ENCODE measurements at regions not wholly inside any gene's neighbourhood (a gene's known extent, or its start where the extent isn't known, plus 50 kb on each side); places are given as distances from the start of the nearest gene placed in this dataset.

GRCh38 chr15:87528873-87529272 is 727.7 kb downstream of the NTRK3 start:
- no peaks in the 10 kb centered on the region for H3F3A ChIP-seq (ENCODE audit: insufficient read depth, low read length, poor library complexity, severe bottlenecking)
- H4K20me1 ChIP-seq (ENCODE audit: insufficient read depth): no peaks in the 10 kb centered on the region
- H3K4me3 ChIP-seq (ENCODE audit: low read length): no peak overlapping the region
- H3K9me2 ChIP-seq (ENCODE audit: insufficient read depth, low read length): no peaks in the 10 kb centered on the region
- no peak overlapping the region for H3K27ac ChIP-seq (ENCODE audit: low read length)
- H3K36me3 ChIP-seq (ENCODE audit: insufficient read depth, low read length): no peaks in the 10 kb centered on the region
- no peaks in the 10 kb centered on the region for H3K27me3 ChIP-seq (ENCODE audit: insufficient read depth, low read depth, low read length)
- TF ChIP-seq MXI1 (conservative IDR thresholded peaks at IDR 0.05; ENCODE audit: poor library complexity, severe bottlenecking) (no peak), CTCF (IDR thresholded peaks at IDR 0.05; ENCODE audit: poor library complexity, severe bottlenecking) (no peak), EZH2 (IDR thresholded peaks at IDR 0.05; ENCODE audit: borderline replicate concordance, insufficient read depth, low read length, poor library complexity, severe bottlenecking) (no peak), RAD21 (conservative IDR thresholded peaks at IDR 0.05) (no peak), POLR2AphosphoS5 (IDR thresholded peaks at IDR 0.05) (no peak), EP300 (conservative IDR thresholded peaks at IDR 0.05; ENCODE audit: poor library complexity, severe bottlenecking) (no peak), SMC3 (conservative IDR thresholded peaks at IDR 0.05; ENCODE audit: poor library complexity) (no peak), TAF1 (IDR thresholded peaks at IDR 0.05; ENCODE audit: low read depth) (no peak), REST (IDR thresholded peaks at IDR 0.05; ENCODE audit: borderline replicate concordance) (no peak)
- H2AFZ ChIP-seq (ENCODE audit: low read depth, low read length): no peak overlapping the region
- no peaks in the 10 kb centered on the region for H3K79me2 ChIP-seq (replicated peaks; ENCODE audit: insufficient read depth, low read length)
- H3K9ac ChIP-seq (ENCODE audit: low read length): no peak overlapping the region
- peaks cover 4% of the 10 kb centered on the region for H3K9me3 ChIP-seq (ENCODE audit: low read length)
- no peak overlapping the region for H3K4me2 ChIP-seq (ENCODE audit: low read length)

- H3K27me3 ChIP-seq (ENCODE audit: insufficient read depth, low read depth, low read length): no peaks in the 10 kb centered on the region
- H3K9ac ChIP-seq (ENCODE audit: low read length): no peak overlapping the region
- H3K4me3 ChIP-seq (ENCODE audit: low read length): no peak overlapping the region
- H3K27ac ChIP-seq (ENCODE audit: low read length): no peak overlapping the region
- no peaks in the 10 kb centered on the region for H3F3A ChIP-seq (ENCODE audit: insufficient read depth, low read length, poor library complexity, severe bottlenecking)
- no peaks in the 10 kb centered on the region for H3K79me2 ChIP-seq (replicated peaks; ENCODE audit: insufficient read depth, low read length)
- H3K4me2 ChIP-seq (ENCODE audit: low read length): no peak overlapping the region
- H2AFZ ChIP-seq (ENCODE audit: low read depth, low read length): no peak overlapping the region
- H3K36me3 ChIP-seq (ENCODE audit: insufficient read depth, low read length): no peaks in the 10 kb centered on the region
- no peak for TF ChIP-seq MXI1 (conservative IDR thresholded peaks at IDR 0.05; ENCODE audit: poor library complexity, severe bottlenecking)
- TF ChIP-seq TAF1 (IDR thresholded peaks at IDR 0.05; ENCODE audit: low read depth): no peak
- TF ChIP-seq EP300 (conservative IDR thresholded peaks at IDR 0.05; ENCODE audit: poor library complexity, severe bottlenecking): no peak
- TF ChIP-seq SMC3 (conservative IDR thresholded peaks at IDR 0.05; ENCODE audit: poor library complexity): no peak
- TF ChIP-seq EZH2 (IDR thresholded peaks at IDR 0.05; ENCODE audit: borderline replicate concordance, insufficient read depth, low read length, poor library complexity, severe bottlenecking): no peak
- TF ChIP-seq CTCF (IDR thresholded peaks at IDR 0.05; ENCODE audit: poor library complexity, severe bottlenecking): no peak
- TF ChIP-seq RAD21 (conservative IDR thresholded peaks at IDR 0.05): no peak
- TF ChIP-seq REST (IDR thresholded peaks at IDR 0.05; ENCODE audit: borderline replicate concordance): no peak
- no peaks in the 10 kb centered on the region for H3K9me2 ChIP-seq (ENCODE audit: insufficient read depth, low read length)
- no peaks in the 10 kb centered on the region for H4K20me1 ChIP-seq (ENCODE audit: insufficient read depth)
- peaks cover 4% of the 10 kb centered on the region for H3K9me3 ChIP-seq (ENCODE audit: low read length)
Observed at GRCh38 chr15:87527875-87528274, 728.7 kb downstream of the NTRK3 start.

All from neural cell (in vitro differentiated cells).